ENCODE measurements at regions not wholly inside any gene's neighbourhood (a gene's known extent, or its start where the extent isn't known, plus 50 kb on each side); places are given as distances from the start of the nearest gene placed in this dataset.

- TF ChIP-seq POLR2AphosphoS5 (IDR thresholded peaks at IDR 0.05; ENCODE audit: low read depth, low read length) (no peak), SPI1 (IDR thresholded peaks at IDR 0.05; ENCODE audit: low read depth, low read length) (no peak), POU2F2 (IDR thresholded peaks at IDR 0.05; ENCODE audit: low read depth, low read length) (no peak), TAF1 (IDR thresholded peaks at IDR 0.05; ENCODE audit: low read depth, low read length) (no peak), PAX5 (IDR thresholded peaks at IDR 0.05; ENCODE audit: insufficient read depth, low read length, severe bottlenecking) (no peak), POLR2A (IDR thresholded peaks at IDR 0.05; ENCODE audit: low read depth, low read length) (no peak)
- DNase-seq (ENCODE audit: insufficient read length, low spot score) (no peak), FAIRE-seq (no peak)
Observed at GRCh38 chr1:162973381-162973795, 95.8 kb upstream of the RGS4 start.

GRCh38 chr1:162972773-162973172 lies 96.4 kb upstream of the RGS4 start:
- TF ChIP-seq POLR2A (IDR thresholded peaks at IDR 0.05; ENCODE audit: low read depth, low read length): no peak
- TF ChIP-seq SPI1 (IDR thresholded peaks at IDR 0.05; ENCODE audit: low read depth, low read length): no peak
- TF ChIP-seq TAF1 (IDR thresholded peaks at IDR 0.05; ENCODE audit: low read depth, low read length): no peak
- TF ChIP-seq POU2F2 (IDR thresholded peaks at IDR 0.05; ENCODE audit: low read depth, low read length): no peak
- no peak for TF ChIP-seq POLR2AphosphoS5 (IDR thresholded peaks at IDR 0.05; ENCODE audit: low read depth, low read length)
- TF ChIP-seq PAX5 (IDR thresholded peaks at IDR 0.05; ENCODE audit: insufficient read depth, low read length, severe bottlenecking): no peak
- DNase-seq (ENCODE audit: insufficient read length, low spot score): no peak
- FAIRE-seq: no peak

- no peak for DNase-seq (ENCODE audit: insufficient read length, low spot score)
- no peak for FAIRE-seq
- TF ChIP-seq POLR2AphosphoS5 (IDR thresholded peaks at IDR 0.05; ENCODE audit: low read depth, low read length) (no peak), SPI1 (IDR thresholded peaks at IDR 0.05; ENCODE audit: low read depth, low read length) (no peak), POU2F2 (IDR thresholded peaks at IDR 0.05; ENCODE audit: low read depth, low read length) (no peak), POLR2A (IDR thresholded peaks at IDR 0.05; ENCODE audit: low read depth, low read length) (no peak), TAF1 (IDR thresholded peaks at IDR 0.05; ENCODE audit: low read depth, low read length) (no peak), PAX5 (IDR thresholded peaks at IDR 0.05; ENCODE audit: insufficient read depth, low read length, severe bottlenecking) (no peak)
Observed at GRCh38 chr1:162970021-162970420, 99.1 kb upstream of the RGS4 start.

- no peak for TF ChIP-seq POU2F2 (IDR thresholded peaks at IDR 0.05; ENCODE audit: low read depth, low read length)
- FAIRE-seq (no peak), DNase-seq (ENCODE audit: insufficient read length, low spot score) (no peak)
Observed at GRCh38 chr1:162966613-162967012, 102.5 kb upstream of the RGS4 start.

- DNase-seq (ENCODE audit: insufficient read length, low spot score): no peak
- no peak for FAIRE-seq
- no peak for TF ChIP-seq PAX5 (IDR thresholded peaks at IDR 0.05; ENCODE audit: insufficient read depth, low read length, severe bottlenecking)
- no peak for TF ChIP-seq POLR2AphosphoS5 (IDR thresholded peaks at IDR 0.05; ENCODE audit: low read depth, low read length)
Observed at GRCh38 chr1:162964901-162965300, 103.9 kb upstream of the CCDC190 start.

GRCh38 chr1:162956922-162957321 lies 95.9 kb upstream of the CCDC190 start:
- no peak for TF ChIP-seq POLR2AphosphoS5 (IDR thresholded peaks at IDR 0.05; ENCODE audit: low read depth, low read length)
- no peak for TF ChIP-seq TAF1 (IDR thresholded peaks at IDR 0.05; ENCODE audit: low read depth, low read length)
- FAIRE-seq: no peak
- DNase-seq (ENCODE audit: insufficient read length, low spot score): no peak

- no peak for DNase-seq (ENCODE audit: insufficient read length, low spot score)
- TF ChIP-seq POLR2AphosphoS5 (IDR thresholded peaks at IDR 0.05; ENCODE audit: low read depth, low read length): no peak
- TF ChIP-seq SPI1 (IDR thresholded peaks at IDR 0.05; ENCODE audit: low read depth, low read length): no peak
- no peak for TF ChIP-seq TAF1 (IDR thresholded peaks at IDR 0.05; ENCODE audit: low read depth, low read length)
- no peak for TF ChIP-seq PAX5 (IDR thresholded peaks at IDR 0.05; ENCODE audit: insufficient read depth, low read length, severe bottlenecking)
- TF ChIP-seq POLR2A (IDR thresholded peaks at IDR 0.05; ENCODE audit: low read depth, low read length): no peak
- no peak for TF ChIP-seq POU2F2 (IDR thresholded peaks at IDR 0.05; ENCODE audit: low read depth, low read length)
- FAIRE-seq: no peak
Observed at GRCh38 chr1:162954824-162955223, 93.8 kb upstream of the CCDC190 start.

- no peak for FAIRE-seq
Observed at GRCh38 chr1:162952956-162953355, 92.0 kb upstream of the CCDC190 start.

GRCh38 chr1:162951553-162952315 lies 90.8 kb upstream of the CCDC190 start:
- TF ChIP-seq SPI1 (IDR thresholded peaks at IDR 0.05; ENCODE audit: low read depth, low read length) (peak; percentile 57; the same call in 1 of the 2 replicates), TAF1 (IDR thresholded peaks at IDR 0.05; ENCODE audit: low read depth, low read length) (no peak)
- DNase-seq (ENCODE audit: insufficient read length, low spot score): peak; percentile 9
- peak; percentile 84 for FAIRE-seq

More at GRCh38 chr1:162952956-162953355, 92.0 kb upstream of the CCDC190 start:
- no peak for DNase-seq (ENCODE audit: insufficient read length, low spot score)
- TF ChIP-seq SPI1 (IDR thresholded peaks at IDR 0.05; ENCODE audit: low read depth, low read length) (no peak), TAF1 (IDR thresholded peaks at IDR 0.05; ENCODE audit: low read depth, low read length) (no peak), PAX5 (IDR thresholded peaks at IDR 0.05; ENCODE audit: insufficient read depth, low read length, severe bottlenecking) (no peak), POU2F2 (IDR thresholded peaks at IDR 0.05; ENCODE audit: low read depth, low read length) (no peak), POLR2A (IDR thresholded peaks at IDR 0.05; ENCODE audit: low read depth, low read length) (no peak), POLR2AphosphoS5 (IDR thresholded peaks at IDR 0.05; ENCODE audit: low read depth, low read length) (no peak)

GRCh38 chr1:162950187-162950586 lies 89.2 kb upstream of the CCDC190 start:
- no peak for TF ChIP-seq PAX5 (IDR thresholded peaks at IDR 0.05; ENCODE audit: insufficient read depth, low read length, severe bottlenecking)
- TF ChIP-seq POLR2AphosphoS5 (IDR thresholded peaks at IDR 0.05; ENCODE audit: low read depth, low read length): no peak
- no peak for TF ChIP-seq POU2F2 (IDR thresholded peaks at IDR 0.05; ENCODE audit: low read depth, low read length)
- TF ChIP-seq SPI1 (IDR thresholded peaks at IDR 0.05; ENCODE audit: low read depth, low read length): no peak
- no peak for TF ChIP-seq POLR2A (IDR thresholded peaks at IDR 0.05; ENCODE audit: low read depth, low read length)
- no peak for TF ChIP-seq TAF1 (IDR thresholded peaks at IDR 0.05; ENCODE audit: low read depth, low read length)

More at GRCh38 chr1:162950187-162950586, 89.2 kb upstream of the CCDC190 start:
- FAIRE-seq: no peak
- DNase-seq (ENCODE audit: insufficient read length, low spot score): no peak
